ENCODE measurements at regions not wholly inside any gene's neighbourhood (a gene's known extent, or its start where the extent isn't known, plus 50 kb on each side); places are given as distances from the start of the nearest gene placed in this dataset.

DNA sequence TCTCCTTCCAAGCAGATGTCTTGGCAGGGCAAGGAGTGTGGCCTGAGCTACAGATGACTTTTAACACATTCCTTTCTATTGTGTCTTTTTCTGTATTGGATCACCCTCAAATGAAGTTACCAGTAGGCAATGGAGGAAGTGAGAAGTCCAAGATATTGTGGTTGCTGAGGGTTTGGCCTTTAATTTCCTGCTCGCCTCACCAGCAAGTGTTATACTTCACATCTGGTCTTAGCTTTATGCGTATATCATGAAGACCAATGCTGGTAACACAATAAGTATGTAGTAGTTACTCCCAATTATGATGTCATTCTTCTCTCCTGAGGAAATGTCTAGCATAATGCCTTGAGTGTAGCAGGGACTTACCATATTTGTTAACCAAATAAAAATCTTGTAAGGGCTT, 179.9 kb downstream of the ZIC1 start (continued):
- TF ChIP-seq, protein P1, sequence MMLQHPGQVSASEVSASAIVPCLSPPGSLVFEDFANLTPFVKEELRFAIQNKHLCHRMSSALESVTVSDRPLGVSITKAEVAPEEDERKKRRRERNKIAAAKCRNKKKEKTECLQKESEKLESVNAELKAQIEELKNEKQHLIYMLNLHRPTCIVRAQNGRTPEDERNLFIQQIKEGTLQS (IDR thresholded peaks at IDR 0.05; ENCODE audit: borderline replicate concordance, extremely low read depth, low read depth, low read length): no peak

DNA sequence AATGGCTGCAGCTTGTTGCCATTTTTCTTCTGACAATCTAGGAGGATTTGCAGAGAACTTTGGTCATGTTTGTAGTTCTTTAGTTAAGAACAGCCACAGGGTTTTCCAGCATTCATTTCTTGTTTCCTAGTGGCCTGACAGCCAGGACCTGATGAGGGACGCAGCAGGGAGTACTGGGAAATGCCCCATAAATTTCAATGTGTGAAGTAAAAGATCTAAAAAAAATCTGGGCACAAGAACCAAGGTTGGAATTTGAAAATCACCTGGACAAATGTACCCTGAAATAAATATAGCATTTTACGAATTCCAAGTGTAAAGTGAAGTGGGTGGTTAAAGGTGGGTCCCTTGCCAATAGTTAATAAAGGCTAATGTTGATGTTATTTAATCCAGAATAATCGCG, 195.0 kb downstream of the ZIC1 start:
- DNase-seq (ENCODE audit: low read depth, low spot score) (no peak), ATAC-seq (no peak), FAIRE-seq (no peak)
- ChIA-PET CTCF (interaction anchor here (0.7 to 0.8 kb wide), 2 partner anchors 13 to 138 kb away, joined by 3 read pairs; no protein-coding TSS in a partner anchor), POLR2A (no interaction called here), SMC1A (ENCODE audit: uncharacterized antibody, unreplicated experiment) (no interaction called here), RAD21 (ENCODE audit: unreplicated experiment) (no interaction called here)
- no peak overlapping the region for H3K4me3 ChIP-seq
- H3K79me2 ChIP-seq (ENCODE audit: control insufficient read depth, insufficient read depth, low read length): no peaks in the 10 kb centered on the region
- no peaks in the 10 kb centered on the region for H3K27me3 ChIP-seq (replicated peaks in 1 of 2; ENCODE audit: control insufficient read depth in 2 of 2, insufficient read depth in 2 of 2, low read length in 1 of 2)
- TF ChIP-seq KDM1A (IDR thresholded peaks at IDR 0.05; ENCODE audit: borderline replicate concordance): no peak
- no peak for TF ChIP-seq ZSCAN29 (IDR thresholded peaks at IDR 0.05)
- TF ChIP-seq, protein P2, sequence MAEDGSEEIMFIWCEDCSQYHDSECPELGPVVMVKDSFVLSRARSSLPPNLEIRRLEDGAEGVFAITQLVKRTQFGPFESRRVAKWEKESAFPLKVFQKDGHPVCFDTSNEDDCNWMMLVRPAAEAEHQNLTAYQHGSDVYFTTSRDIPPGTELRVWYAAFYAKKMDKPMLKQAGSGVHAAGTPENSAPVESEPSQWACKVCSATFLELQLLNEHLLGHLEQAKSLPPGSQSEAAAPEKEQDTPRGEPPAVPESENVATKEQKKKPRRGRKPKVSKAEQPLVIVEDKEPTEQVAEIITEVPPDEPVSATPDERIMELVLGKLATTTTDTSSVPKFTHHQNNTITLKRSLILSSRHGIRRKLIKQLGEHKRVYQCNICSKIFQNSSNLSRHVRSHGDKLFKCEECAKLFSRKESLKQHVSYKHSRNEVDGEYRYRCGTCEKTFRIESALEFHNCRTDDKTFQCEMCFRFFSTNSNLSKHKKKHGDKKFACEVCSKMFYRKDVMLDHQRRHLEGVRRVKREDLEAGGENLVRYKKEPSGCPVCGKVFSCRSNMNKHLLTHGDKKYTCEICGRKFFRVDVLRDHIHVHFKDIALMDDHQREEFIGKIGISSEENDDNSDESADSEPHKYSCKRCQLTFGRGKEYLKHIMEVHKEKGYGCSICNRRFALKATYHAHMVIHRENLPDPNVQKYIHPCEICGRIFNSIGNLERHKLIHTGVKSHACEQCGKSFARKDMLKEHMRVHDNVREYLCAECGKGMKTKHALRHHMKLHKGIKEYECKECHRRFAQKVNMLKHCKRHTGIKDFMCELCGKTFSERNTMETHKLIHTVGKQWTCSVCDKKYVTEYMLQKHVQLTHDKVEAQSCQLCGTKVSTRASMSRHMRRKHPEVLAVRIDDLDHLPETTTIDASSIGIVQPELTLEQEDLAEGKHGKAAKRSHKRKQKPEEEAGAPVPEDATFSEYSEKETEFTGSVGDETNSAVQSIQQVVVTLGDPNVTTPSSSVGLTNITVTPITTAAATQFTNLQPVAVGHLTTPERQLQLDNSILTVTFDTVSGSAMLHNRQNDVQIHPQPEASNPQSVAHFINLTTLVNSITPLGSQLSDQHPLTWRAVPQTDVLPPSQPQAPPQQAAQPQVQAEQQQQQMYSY (CRISPR knock-in tag; IDR thresholded peaks at IDR 0.05): no peak
- TF ChIP-seq, protein P3, sequence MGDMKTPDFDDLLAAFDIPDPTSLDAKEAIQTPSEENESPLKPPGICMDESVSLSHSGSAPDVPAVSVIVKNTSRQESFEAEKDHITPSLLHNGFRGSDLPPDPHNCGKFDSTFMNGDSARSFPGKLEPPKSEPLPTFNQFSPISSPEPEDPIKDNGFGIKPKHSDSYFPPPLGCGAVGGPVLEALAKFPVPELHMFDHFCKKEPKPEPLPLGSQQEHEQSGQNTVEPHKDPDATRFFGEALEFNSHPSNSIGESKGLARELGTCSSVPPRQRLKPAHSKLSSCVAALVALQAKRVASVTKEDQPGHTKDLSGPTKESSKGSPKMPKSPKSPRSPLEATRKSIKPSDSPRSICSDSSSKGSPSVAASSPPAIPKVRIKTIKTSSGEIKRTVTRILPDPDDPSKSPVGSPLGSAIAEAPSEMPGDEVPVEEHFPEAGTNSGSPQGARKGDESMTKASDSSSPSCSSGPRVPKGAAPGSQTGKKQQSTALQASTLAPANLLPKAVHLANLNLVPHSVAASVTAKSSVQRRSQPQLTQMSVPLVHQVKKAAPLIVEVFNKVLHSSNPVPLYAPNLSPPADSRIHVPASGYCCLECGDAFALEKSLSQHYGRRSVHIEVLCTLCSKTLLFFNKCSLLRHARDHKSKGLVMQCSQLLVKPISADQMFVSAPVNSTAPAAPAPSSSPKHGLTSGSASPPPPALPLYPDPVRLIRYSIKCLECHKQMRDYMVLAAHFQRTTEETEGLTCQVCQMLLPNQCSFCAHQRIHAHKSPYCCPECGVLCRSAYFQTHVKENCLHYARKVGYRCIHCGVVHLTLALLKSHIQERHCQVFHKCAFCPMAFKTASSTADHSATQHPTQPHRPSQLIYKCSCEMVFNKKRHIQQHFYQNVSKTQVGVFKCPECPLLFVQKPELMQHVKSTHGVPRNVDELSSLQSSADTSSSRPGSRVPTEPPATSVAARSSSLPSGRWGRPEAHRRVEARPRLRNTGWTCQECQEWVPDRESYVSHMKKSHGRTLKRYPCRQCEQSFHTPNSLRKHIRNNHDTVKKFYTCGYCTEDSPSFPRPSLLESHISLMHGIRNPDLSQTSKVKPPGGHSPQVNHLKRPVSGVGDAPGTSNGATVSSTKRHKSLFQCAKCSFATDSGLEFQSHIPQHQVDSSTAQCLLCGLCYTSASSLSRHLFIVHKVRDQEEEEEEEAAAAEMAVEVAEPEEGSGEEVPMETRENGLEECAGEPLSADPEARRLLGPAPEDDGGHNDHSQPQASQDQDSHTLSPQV (IDR thresholded peaks at IDR 0.05): no peak
- no peak for TF ChIP-seq NRF1 (conservative IDR thresholded peaks at IDR 0.05; ENCODE audit: low read depth, low read length)
- TF ChIP-seq NFYA (IDR thresholded peaks at IDR 0.05; ENCODE audit: borderline replicate concordance, low read depth, low read length): no peak
- TF ChIP-seq CREM (IDR thresholded peaks at IDR 0.05; ENCODE audit: low read depth): no peak
- TF ChIP-seq SREBF1 (IDR thresholded peaks at IDR 0.05; ENCODE audit: low read length): no peak
- no peak for TF ChIP-seq MTA2 (IDR thresholded peaks at IDR 0.05; ENCODE audit: low read depth)
- no peak for TF ChIP-seq YBX1 (IDR thresholded peaks at IDR 0.05)
- intact Hi-C loops (cut with micrococcal nuclease; ENCODE audit: unreplicated experiment): no loop called here
- H3K4me2 ChIP-seq (ENCODE audit: control insufficient read depth, insufficient read depth): no peak overlapping the region
- in situ Hi-C loops (cut with MboI): no loop called here
- H3K9me3 ChIP-seq (replicated peaks; ENCODE audit: control insufficient read depth, insufficient read depth, low read length): no peaks in the 10 kb centered on the region
- no peak overlapping the region for H2AFZ ChIP-seq (ENCODE audit: control insufficient read depth, low read depth, low read length)
- H3K27ac ChIP-seq (ENCODE audit: control insufficient read depth, insufficient read depth): no peak overlapping the region
- H4K20me1 ChIP-seq (ENCODE audit: control insufficient read depth, insufficient read depth): no peaks in the 10 kb centered on the region
- BruUV-seq (replicated peaks): no TSS peak
- no peaks in the 10 kb centered on the region for H3K36me3 ChIP-seq (ENCODE audit: control insufficient read depth in 2 of 2, insufficient read depth in 2 of 2, low read length in 1 of 2)
- no peaks in the 10 kb centered on the region for H3K4me1 ChIP-seq (ENCODE audit: control insufficient read depth, insufficient read depth, low read length)
- 50% methylated on average over 4 of the region's 4 CpGs for whole genome bisulfite sequencing (ENCODE audit: insufficient coverage, insufficient replicate concordance, low lambda C conversion rate, missing lambda C conversion rate)
- no peak overlapping the region for H3K9ac ChIP-seq (ENCODE audit: control insufficient read depth, insufficient read depth, low read length)
